Naive thymus-derived CD4-positive, alpha-beta T cell (primary cell): ENCODE measurements at regions not wholly inside any gene's neighbourhood (a gene's known extent, or its start where the extent isn't known, plus 50 kb on each side); places are given as distances from the start of the nearest gene placed in this dataset.

Experiments
- ATAC-seq: fragments of 150-1000 bp; cut with Tn5 transposase; 2 replicates; pipeline ENCODE4 v1.10.0; 2021; ENCODE audit warnings: mild to moderate bottlenecking, moderate library complexity
- CTCF ChIA-PET: fragments of 350-600 bp; sonication (Branson Sonifier 250); formaldehyde crosslinking; loops from one replicate; lab custom pipeline; 2021; ENCODE audit warnings: antibody characterized with exemption; lab: Charles Lee
- POLR2A ChIA-PET: fragments of 350-600 bp; sonication (Branson Sonifier 250); formaldehyde crosslinking; loops from one replicate; lab custom pipeline; 2021; ENCODE audit warnings: antibody characterized with exemption, inconsistent platforms; lab: Charles Lee
- DNase-seq, 9 donors: peaks; one replicate each; pipeline versions ENCODE4 v3.0.0 to v3.0.0-alpha.2; 2020 to 2022; ENCODE audit warnings: mixed read lengths in 1 of 9
- H3K27ac ChIP-seq: one replicate; pipeline ENCODE4 v1.7.0; 2013; ENCODE audit warnings: mild to moderate bottlenecking, low read depth, low read length, moderate library complexity
- H3K27me3 ChIP-seq, 2 donors: one replicate each; pipeline ENCODE4 v1.7.0; 2013; ENCODE audit warnings: low read length in 2 of 2, mild to moderate bottlenecking in 2 of 2, moderate library complexity in 2 of 2; ENCODE audit not compliant: control insufficient read depth in 2 of 2, insufficient read depth in 2 of 2
- H3K36me3 ChIP-seq, 3 experiments: 1 replicate in 2 of 3; 2 replicates in 1 of 3; pipeline ENCODE4 v1.7.0; 2013; ENCODE audit warnings: low read length in 3 of 3, mild to moderate bottlenecking in 3 of 3, moderate library complexity in 1 of 3; ENCODE audit not compliant: insufficient read depth in 3 of 3, control insufficient read depth in 2 of 3
- H3K4me1 ChIP-seq, 2 donors: one replicate each; pipeline ENCODE4 v1.7.0; 2013; ENCODE audit warnings: low read length in 2 of 2, mild to moderate bottlenecking in 2 of 2, moderate library complexity in 1 of 2; ENCODE audit not compliant: control insufficient read depth in 2 of 2, insufficient read depth in 2 of 2
- H3K4me3 ChIP-seq: 2 replicates; pipeline ENCODE4 v1.7.0; 2013; ENCODE audit warnings: mild to moderate bottlenecking, low read length
- H3K9me3 ChIP-seq, 3 experiments: 1 replicate in 2 of 3; 2 replicates in 1 of 3; pipeline ENCODE4 v1.7.0; 2013; ENCODE audit warnings: low read length in 3 of 3; ENCODE audit not compliant: control insufficient read depth in 2 of 3
- H3K27ac Mint-ChIP-seq, 9 donors: one replicate each; pipeline ENCODE4 v1.8.0; 2020 to 2022; ENCODE audit warnings: mixed read lengths in 9 of 9, mild to moderate bottlenecking in 8 of 9, moderate library complexity in 5 of 9, inconsistent platforms in 2 of 9
- H3K27me3 Mint-ChIP-seq, 5 donors: one replicate each; pipeline ENCODE4 v1.8.0; 2021 to 2022; ENCODE audit warnings: mixed read lengths in 5 of 5, mild to moderate bottlenecking in 1 of 5
- H3K36me3 Mint-ChIP-seq, 5 donors: one replicate each; pipeline ENCODE4 v1.8.0; 2020 to 2022; ENCODE audit warnings: mixed read lengths in 5 of 5, mild to moderate bottlenecking in 3 of 5, inconsistent platforms in 1 of 5
- H3K4me1 Mint-ChIP-seq, 7 donors: one replicate each; pipeline ENCODE4 v1.8.0; 2020 to 2022; ENCODE audit warnings: mixed read lengths in 7 of 7, mild to moderate bottlenecking in 3 of 7, inconsistent platforms in 1 of 7
- H3K4me3 Mint-ChIP-seq, 10 donors: one replicate each; pipeline ENCODE4 v1.8.0; 2020 to 2022; ENCODE audit warnings: mild to moderate bottlenecking in 10 of 10, mixed read lengths in 10 of 10, moderate library complexity in 6 of 10, inconsistent platforms in 2 of 10
- H3K9me3 Mint-ChIP-seq, 11 donors: one replicate each; pipeline ENCODE4 v1.8.0; 2020 to 2022; ENCODE audit warnings: mixed read lengths in 11 of 11, mild to moderate bottlenecking in 4 of 11, inconsistent platforms in 1 of 11, moderate library complexity in 1 of 11
- intact Hi-C, 2 donors: fragments of 100-400 bp; cut with micrococcal nuclease; formaldehyde crosslinking; loops; one replicate each; pipeline ENCODE4 v1.15.1; 2023

DNA sequence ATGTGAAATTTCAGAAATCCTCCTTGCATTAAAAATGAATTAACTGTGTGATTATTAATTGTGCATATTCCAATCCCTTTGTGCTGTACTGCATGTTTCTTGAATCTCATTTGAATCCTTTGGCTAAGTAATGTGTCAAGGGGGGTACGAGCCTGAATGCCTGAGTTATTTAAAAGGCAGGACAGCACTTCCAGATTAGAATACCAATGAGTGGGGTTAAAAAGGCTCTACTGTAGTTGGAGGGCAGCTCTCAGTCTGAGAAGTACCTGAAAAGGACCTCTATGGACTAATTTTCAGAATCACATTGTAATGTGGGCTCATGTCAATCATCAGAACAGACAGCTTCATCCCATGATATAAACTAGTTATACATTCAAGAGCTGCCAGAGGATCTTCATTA is 423.0 kb downstream of the GRB14 start:
- Mint-ChIP-seq H3K4me1 (no peaks in the 10 kb centered on the region), H3K9me3 (peaks cover 0 to 15% (median 4%) of the 10 kb centered on the region in 11 donors), H3K27me3 (no peaks in the 10 kb centered on the region), H3K4me3 (no peak overlapping the region), H3K27ac (no peak overlapping the region), H3K36me3 (no peaks in the 10 kb centered on the region)
- DNase-seq (no peak), ATAC-seq (no peak)
- intact Hi-C loops, result no loop called here
- H3K9me3 ChIP-seq, result no peaks in the 10 kb centered on the region
- H3K4me1 ChIP-seq, result no peaks in the 10 kb centered on the region
- ChIA-PET CTCF (no interaction called here), POLR2A (no interaction called here)
- no peaks in the 10 kb centered on the region for H3K27me3 ChIP-seq
- H3K36me3 ChIP-seq, result no peaks in the 10 kb centered on the region
- no peak overlapping the region for H3K4me3 ChIP-seq
- H3K27ac ChIP-seq, result no peak overlapping the region

DNA sequence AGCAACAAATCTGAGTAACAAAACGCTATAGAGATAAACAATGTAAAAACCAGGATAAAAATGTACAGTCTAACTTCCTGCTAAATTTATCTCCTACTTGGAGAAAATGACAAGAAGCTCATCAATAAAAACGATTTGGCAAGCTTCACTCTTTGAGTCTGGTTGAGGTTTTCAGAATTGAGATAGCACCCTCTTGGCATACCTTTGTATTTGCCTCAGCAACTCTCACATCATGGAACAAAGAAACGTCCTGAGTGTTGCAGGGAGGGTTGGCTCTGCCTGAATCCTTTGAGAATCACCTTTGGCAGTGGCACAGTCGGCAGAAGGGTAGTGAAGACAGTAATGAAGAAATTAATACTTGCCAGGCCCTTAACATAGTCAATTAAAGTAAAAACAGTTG is 430.6 kb downstream of the GRB14 start:
- Mint-ChIP-seq H3K4me3 (no peak overlapping the region), H3K9me3 (peaks cover 0 to 24% (median 7%) of the 10 kb centered on the region in 11 donors), H3K4me1 (no peaks in the 10 kb centered on the region), H3K36me3 (no peaks in the 10 kb centered on the region), H3K27ac (no peak overlapping the region), H3K27me3 (no peaks in the 10 kb centered on the region)
- Histone ChIP-seq H3K27ac (no peak overlapping the region), H3K4me1 (no peaks in the 10 kb centered on the region), H3K27me3 (no peaks in the 10 kb centered on the region), H3K9me3 (no peaks in the 10 kb centered on the region), H3K36me3 (no peaks in the 10 kb centered on the region), H3K4me3 (no peak overlapping the region)
- DNase-seq, result no peak
- ATAC-seq, result no peak
- ChIA-PET POLR2A (no interaction called here), CTCF (interaction anchor here (0.6 kb wide), 1 partner anchor 9 kb away, joined by 3 read pairs; no protein-coding TSS in a partner anchor)
- intact Hi-C loops, result no loop called here

DNA sequence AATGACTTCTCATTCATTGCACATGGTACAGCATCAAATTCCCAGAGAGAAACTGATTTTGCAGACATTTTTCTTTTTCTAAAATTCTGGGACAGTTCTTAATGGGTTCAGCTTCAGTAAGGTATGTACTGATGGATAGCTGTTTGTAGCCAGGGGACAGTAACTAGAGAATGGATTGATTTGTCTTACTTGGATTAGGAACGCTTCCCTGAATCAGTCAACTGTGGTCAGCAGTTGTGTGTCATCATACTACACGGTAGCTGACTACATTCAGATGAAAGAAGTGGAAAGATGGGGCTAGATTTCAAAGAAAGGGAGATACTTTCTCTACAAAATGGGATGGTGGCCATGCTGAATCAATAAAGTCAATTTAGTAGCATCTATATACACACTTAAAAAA is 431.4 kb downstream of the GRB14 start:
- H3K36me3 Mint-ChIP-seq, result no peaks in the 10 kb centered on the region
- POLR2A ChIA-PET, result no interaction called here

DNA sequence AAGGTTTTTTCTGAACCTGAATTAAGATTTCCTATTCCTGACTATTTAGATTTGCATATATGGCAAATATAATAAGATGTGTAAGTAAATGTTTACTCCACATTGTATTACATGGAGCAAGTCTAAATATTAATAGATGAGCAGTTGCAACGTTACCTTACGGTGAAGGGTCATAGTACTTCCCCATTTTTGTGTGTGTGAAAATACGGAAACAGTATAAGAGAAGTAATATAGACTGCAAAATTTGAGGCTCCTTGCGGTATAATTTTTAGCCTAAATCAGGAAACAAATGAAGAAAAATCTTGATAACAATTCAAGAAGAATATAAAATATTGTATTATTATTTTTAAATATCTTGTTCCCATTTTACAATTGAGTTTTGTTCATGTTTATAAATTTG is 434.2 kb downstream of the GRB14 start:
- no peaks in the 10 kb centered on the region for H3K4me1 Mint-ChIP-seq
- no peaks in the 10 kb centered on the region for H3K4me1 ChIP-seq
- no peaks in the 10 kb centered on the region for H3K27me3 Mint-ChIP-seq
- no peak overlapping the region for H3K4me3 Mint-ChIP-seq
- ATAC-seq, result no peak
- no peaks in the 10 kb centered on the region for H3K27me3 ChIP-seq
- H3K9me3 ChIP-seq, result no peaks in the 10 kb centered on the region
- no peak overlapping the region for H3K4me3 ChIP-seq
- H3K36me3 Mint-ChIP-seq, result no peaks in the 10 kb centered on the region
- H3K27ac ChIP-seq, result no peak overlapping the region
- peaks cover 0 to 22% (median 7%) of the 10 kb centered on the region in 11 donors for H3K9me3 Mint-ChIP-seq
- ChIA-PET CTCF (no interaction called here), POLR2A (no interaction called here)
- no peaks in the 10 kb centered on the region for H3K36me3 ChIP-seq
- DNase-seq, result no peak
- intact Hi-C loops, result no loop called here
- H3K27ac Mint-ChIP-seq, result no peak overlapping the region

More for the DNA sequence above, 431.4 kb downstream of the GRB14 start:
- intact Hi-C loops, result no loop called here
- ATAC-seq (no peak), DNase-seq (no peak)
- no peaks in the 10 kb centered on the region for H3K27me3 ChIP-seq
- Mint-ChIP-seq H3K27ac (no peak overlapping the region), H3K4me1 (no peaks in the 10 kb centered on the region), H3K9me3 (peaks cover 0 to 31% (median 7%) of the 10 kb centered on the region in 11 donors), H3K27me3 (no peaks in the 10 kb centered on the region), H3K4me3 (no peak overlapping the region)
- CTCF ChIA-PET, result no interaction called here
- H3K36me3 ChIP-seq, result no peaks in the 10 kb centered on the region
- H3K4me1 ChIP-seq, result no peaks in the 10 kb centered on the region
- no peak overlapping the region for H3K4me3 ChIP-seq
- no peak overlapping the region for H3K27ac ChIP-seq
- no peaks in the 10 kb centered on the region for H3K9me3 ChIP-seq

GRCh38 chr2:164186591-164186990 is 434.7 kb downstream of the GRB14 start:
- no peaks in the 10 kb centered on the region for H3K4me1 ChIP-seq
- Mint-ChIP-seq H3K36me3 (no peaks in the 10 kb centered on the region), H3K9me3 (peaks cover 0 to 22% (median 7%) of the 10 kb centered on the region in 11 donors), H3K27ac (no peak overlapping the region), H3K4me3 (no peak overlapping the region), H3K27me3 (no peaks in the 10 kb centered on the region), H3K4me1 (no peaks in the 10 kb centered on the region)
- H3K27me3 ChIP-seq, result no peaks in the 10 kb centered on the region
- no peak overlapping the region for H3K4me3 ChIP-seq
- H3K36me3 ChIP-seq, result no peaks in the 10 kb centered on the region
- no peak for DNase-seq
- no peak overlapping the region for H3K27ac ChIP-seq
- intact Hi-C loops, result no loop called here
- no peaks in the 10 kb centered on the region for H3K9me3 ChIP-seq
- no peak for ATAC-seq
- CTCF ChIA-PET, result no interaction called here
- POLR2A ChIA-PET, result no interaction called here

- ChIA-PET CTCF (no interaction called here), POLR2A (no interaction called here)
- Histone ChIP-seq H3K9me3 (no peaks in the 10 kb centered on the region), H3K4me3 (no peak overlapping the region), H3K36me3 (no peaks in the 10 kb centered on the region), H3K27me3 (no peaks in the 10 kb centered on the region), H3K27ac (no peak overlapping the region), H3K4me1 (no peaks in the 10 kb centered on the region)
- Mint-ChIP-seq H3K27me3 (no peaks in the 10 kb centered on the region), H3K9me3 (peaks cover 0 to 26% (median 8%) of the 10 kb centered on the region in 11 donors), H3K4me1 (no peaks in the 10 kb centered on the region), H3K4me3 (no peak overlapping the region), H3K36me3 (no peaks in the 10 kb centered on the region), H3K27ac (no peak overlapping the region)
- no peak for DNase-seq
- ATAC-seq, result no peak
- intact Hi-C loops, result no loop called here
These were observed 439.1 kb downstream of the GRB14 start for GRCh38 chr2:164182116-164182627.

DNA sequence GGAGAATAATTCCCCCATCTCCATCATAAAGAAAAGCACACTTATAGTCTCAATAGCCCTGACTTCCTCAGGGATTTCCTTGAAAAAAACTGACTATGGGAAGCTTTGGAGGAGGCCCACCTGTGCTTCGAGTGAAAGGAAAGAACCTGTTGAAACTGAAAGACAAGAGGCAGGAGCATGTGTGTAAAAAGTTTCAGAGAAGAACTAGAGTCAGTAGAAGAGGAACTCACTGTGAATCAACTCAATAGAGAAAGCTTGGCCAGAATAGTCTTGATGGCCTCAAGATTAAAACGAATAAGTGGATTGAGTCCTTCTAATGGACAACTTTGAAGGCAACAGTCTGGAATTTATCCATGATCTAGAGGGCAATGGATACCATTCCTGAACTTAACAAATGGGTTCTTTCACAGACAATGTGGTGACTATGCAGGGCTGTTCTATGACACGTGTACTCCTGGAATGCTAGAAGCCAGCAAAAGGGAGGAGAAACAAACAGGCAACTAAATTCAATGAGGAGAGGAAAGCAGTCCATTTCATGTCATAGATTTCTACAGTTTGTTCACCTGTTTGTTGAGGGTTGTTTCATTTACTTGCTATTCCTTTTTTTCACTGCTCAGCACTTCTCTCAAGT is 442.3 kb downstream of the GRB14 start:
- Histone ChIP-seq H3K27ac (no peak overlapping the region), H3K27me3 (no peaks in the 10 kb centered on the region), H3K9me3 (no peaks in the 10 kb centered on the region), H3K36me3 (no peaks in the 10 kb centered on the region), H3K4me3 (no peak overlapping the region), H3K4me1 (no peaks in the 10 kb centered on the region)
- Mint-ChIP-seq H3K4me1 (no peaks in the 10 kb centered on the region), H3K4me3 (no peak overlapping the region), H3K9me3 (peaks cover 0 to 14% (median 5%) of the 10 kb centered on the region in 11 donors), H3K36me3 (no peaks in the 10 kb centered on the region), H3K27me3 (no peaks in the 10 kb centered on the region), H3K27ac (no peak overlapping the region)
- ChIA-PET POLR2A (no interaction called here), CTCF (no interaction called here)
- ATAC-seq (no peak), DNase-seq (no peak)
- intact Hi-C loops, result no loop called here
